Central memory CD4-positive, alpha-beta T cell (primary cell): ENCODE measurements at regions not wholly inside any gene's neighbourhood (a gene's known extent, or its start where the extent isn't known, plus 50 kb on each side); places are given as distances from the start of the nearest gene placed in this dataset.

Experiments used
- DNase-seq: peaks from one replicate; pipeline ENCODE4 v3.0.0; 2022

- no peak for DNase-seq
Measured at GRCh38 chr2:145186303-145186702, 666.4 kb upstream of the ZEB2 start.

GRCh38 chr2:145185696-145186095 lies 665.8 kb upstream of the ZEB2 start:
- DNase-seq, result no peak

GRCh38 chr2:145184741-145185651 lies 665.1 kb upstream of the ZEB2 start:
- DNase-seq, result no peak

GRCh38 chr2:145169285-145169684 lies 649.4 kb upstream of the ZEB2 start:
- no peak for DNase-seq

- DNase-seq, result no peak
Measured at GRCh38 chr2:145168091-145168490, 648.2 kb upstream of the ZEB2 start.

- no peak for DNase-seq
Measured at GRCh38 chr2:145166731-145167302, 646.9 kb upstream of the ZEB2 start.

- no peak for DNase-seq
Measured at GRCh38 chr2:145161656-145162055, 641.7 kb upstream of the ZEB2 start.

GRCh38 chr2:145160855-145161254 lies 640.9 kb upstream of the ZEB2 start:
- no peak for DNase-seq

GRCh38 chr2:145159676-145160075 lies 639.8 kb upstream of the ZEB2 start:
- no peak for DNase-seq

GRCh38 chr2:145157741-145158591 lies 638.0 kb upstream of the ZEB2 start:
- no peak for DNase-seq

GRCh38 chr2:145157036-145157675 lies 637.2 kb upstream of the ZEB2 start:
- no peak for DNase-seq

- DNase-seq, result no peak
Measured at GRCh38 chr2:145156199-145156598, 636.3 kb upstream of the ZEB2 start.

- DNase-seq, result no peak
Measured at GRCh38 chr2:145155196-145155595, 635.3 kb upstream of the ZEB2 start.

- DNase-seq, result no peak
Measured at GRCh38 chr2:145154731-145155130, 634.8 kb upstream of the ZEB2 start.

GRCh38 chr2:145146691-145147090 lies 626.8 kb upstream of the ZEB2 start:
- DNase-seq, result no peak

- no peak for DNase-seq
Measured at GRCh38 chr2:145144131-145144728, 624.3 kb upstream of the ZEB2 start.

- DNase-seq, result no peak
Measured at GRCh38 chr2:145141981-145142380, 622.1 kb upstream of the ZEB2 start.

- no peak for DNase-seq
Measured at GRCh38 chr2:145140658-145141057, 620.7 kb upstream of the ZEB2 start.

- DNase-seq, result no peak
Measured at GRCh38 chr2:145138626-145139025, 618.7 kb upstream of the ZEB2 start.

GRCh38 chr2:145137901-145138300 lies 618.0 kb upstream of the ZEB2 start:
- no peak for DNase-seq

- no peak for DNase-seq
Measured at GRCh38 chr2:145137211-145137610, 617.3 kb upstream of the ZEB2 start.

- no peak for DNase-seq
Measured at GRCh38 chr2:145136702-145137101, 616.8 kb upstream of the ZEB2 start.

GRCh38 chr2:145126146-145126545 lies 606.2 kb upstream of the ZEB2 start:
- no peak for DNase-seq
